AG20443 (cell line): ENCODE measurements at regions not wholly inside any gene's neighbourhood (a gene's known extent, or its start where the extent isn't known, plus 50 kb on each side); places are given as distances from the start of the nearest gene placed in this dataset.
A peak's percentile ranks its signal among the peaks of the same experiment; 100 is the strongest.
"Not testable (repeated sequence)": the region's sequence is repeated elsewhere in the genome, so short reads cannot be mapped to it uniquely, and the experiment has no call there.

Source experiments
- DNase-seq: peaks from one replicate; pipeline ENCODE4 v3.0.0; 2012; ENCODE audit warnings: low spot score, mixed read lengths

- DNase-seq, result not testable (repeated sequence)
Measured at GRCh38 chr5:121485999-121486398, 365.7 kb upstream of the FTMT start.

DNA sequence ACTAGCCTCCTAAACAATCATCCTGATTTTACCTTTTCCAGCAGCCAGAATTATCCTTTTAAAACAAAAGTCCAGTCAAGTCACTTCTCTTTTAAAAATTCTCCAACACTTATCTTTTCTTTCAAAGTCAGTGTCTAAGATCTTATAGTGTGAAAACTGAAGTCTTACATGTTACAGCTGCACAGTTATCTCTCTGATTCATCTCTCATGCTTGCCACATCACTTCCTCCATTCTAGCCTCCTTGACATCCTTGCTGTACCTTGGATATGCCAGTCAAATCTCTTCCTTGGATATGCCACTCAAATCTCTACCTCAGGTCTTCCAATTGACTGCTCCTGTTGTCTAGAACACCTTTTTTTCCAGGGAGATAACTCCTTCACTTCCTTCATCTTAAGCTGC lies 361.7 kb upstream of the FTMT start:
- DNase-seq, result no peak

DNA sequence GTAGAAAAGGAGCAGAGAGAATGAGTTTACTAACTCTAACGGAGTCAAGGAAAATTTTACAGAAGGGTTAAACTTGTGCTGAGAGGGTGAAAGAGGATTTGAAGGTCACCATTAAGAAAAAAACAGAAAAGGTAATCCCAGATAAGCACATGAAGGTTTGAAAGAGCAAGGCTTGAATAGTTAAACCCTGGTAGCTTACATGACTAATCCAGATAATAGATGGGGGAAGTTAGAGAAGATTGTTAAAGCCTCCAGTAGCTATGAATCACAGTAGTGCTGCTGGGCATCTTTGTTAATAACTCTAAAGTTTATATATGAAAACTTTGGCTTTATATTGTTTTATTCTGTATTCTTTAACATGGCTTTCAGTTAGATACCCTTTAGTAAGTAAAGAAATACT lies 354.5 kb upstream of the FTMT start:
- no peak for DNase-seq

GRCh38 chr5:121500310-121500709 lies 351.4 kb upstream of the FTMT start:
- no peak for DNase-seq

DNA sequence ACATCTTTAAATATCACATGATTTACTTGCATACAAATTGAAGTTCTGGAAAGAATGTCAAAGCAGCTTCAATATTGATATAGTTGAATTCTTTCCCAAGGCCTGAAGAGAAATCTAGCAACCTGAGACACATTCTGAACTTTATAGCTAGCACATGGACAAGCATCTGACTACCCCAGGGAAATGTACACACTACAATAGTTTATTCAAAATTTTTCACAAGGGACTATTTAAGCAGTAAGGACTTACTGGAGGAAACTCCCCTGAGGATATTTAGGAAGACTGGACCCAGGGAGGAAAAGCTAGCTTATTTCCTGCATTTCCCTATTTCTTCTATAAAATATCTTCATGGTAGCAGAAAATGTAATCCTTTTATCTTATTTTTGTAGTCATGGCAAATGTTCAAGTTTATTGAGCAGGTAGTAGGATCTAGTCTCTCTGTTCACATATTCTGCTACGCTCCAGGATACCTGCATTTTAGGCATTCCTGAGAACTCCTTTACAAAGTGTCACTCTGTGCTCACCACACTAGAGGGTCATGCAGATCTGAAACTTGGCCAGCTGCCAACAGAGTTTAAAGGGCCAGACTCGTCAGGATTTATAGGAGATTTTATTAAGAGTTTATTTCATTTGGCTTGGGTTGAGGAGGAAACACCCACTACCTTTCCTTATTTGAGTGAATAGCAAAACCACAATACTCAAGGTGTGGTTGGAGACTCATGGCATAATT lies 348.4 kb upstream of the FTMT start:
- no peak for DNase-seq

- DNase-seq, result no peak
Measured at GRCh38 chr5:121516997-121517396, 334.7 kb upstream of the FTMT start.

- no peak for DNase-seq
Measured at GRCh38 chr5:121525706-121526105, 326.0 kb upstream of the FTMT start.

- no peak for DNase-seq
Measured at GRCh38 chr5:121526908-121527307, 324.8 kb upstream of the FTMT start.

GRCh38 chr5:121533814-121534213 lies 317.9 kb upstream of the FTMT start:
- no peak for DNase-seq

DNA sequence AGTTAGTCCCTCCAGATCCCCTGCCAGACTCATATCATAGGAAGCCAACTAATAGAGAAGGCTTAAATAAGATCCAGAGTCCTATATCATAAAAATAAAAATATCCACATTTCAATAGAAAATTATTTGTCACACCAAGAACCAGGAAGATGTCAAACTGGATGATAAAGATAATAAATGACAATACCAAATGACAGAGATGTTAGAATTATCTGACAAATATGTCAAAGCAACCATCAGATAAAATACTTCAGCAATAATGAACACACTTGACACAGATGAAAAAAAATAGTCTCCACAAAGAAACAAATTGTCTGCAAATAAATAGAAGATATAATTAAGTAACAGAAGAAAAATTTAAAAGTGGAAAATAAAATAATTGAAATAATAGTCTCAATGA lies 300.7 kb upstream of the FTMT start:
- no peak for DNase-seq

- DNase-seq, result no peak
Measured at GRCh38 chr5:121559832-121560231, 291.9 kb upstream of the FTMT start.

DNA sequence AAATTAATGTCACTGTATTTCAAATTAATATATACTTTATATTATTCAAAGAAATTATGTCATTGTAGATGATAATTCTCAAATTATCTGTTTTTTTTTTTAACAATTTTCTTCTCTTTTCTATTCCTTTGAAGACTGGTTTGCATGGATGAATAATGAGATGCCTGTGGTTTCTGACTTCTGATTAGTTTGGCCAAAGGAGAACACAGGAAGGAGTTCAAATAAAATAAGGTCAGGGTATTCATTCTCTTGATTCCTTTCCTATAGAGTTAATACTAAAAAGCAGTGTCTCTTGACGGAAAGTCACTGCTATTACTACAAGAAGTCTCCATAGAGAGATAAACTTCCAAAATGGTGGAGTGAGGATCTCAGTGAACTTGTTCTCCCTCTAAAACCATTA lies 279.6 kb upstream of the FTMT start:
- no peak for DNase-seq

DNA sequence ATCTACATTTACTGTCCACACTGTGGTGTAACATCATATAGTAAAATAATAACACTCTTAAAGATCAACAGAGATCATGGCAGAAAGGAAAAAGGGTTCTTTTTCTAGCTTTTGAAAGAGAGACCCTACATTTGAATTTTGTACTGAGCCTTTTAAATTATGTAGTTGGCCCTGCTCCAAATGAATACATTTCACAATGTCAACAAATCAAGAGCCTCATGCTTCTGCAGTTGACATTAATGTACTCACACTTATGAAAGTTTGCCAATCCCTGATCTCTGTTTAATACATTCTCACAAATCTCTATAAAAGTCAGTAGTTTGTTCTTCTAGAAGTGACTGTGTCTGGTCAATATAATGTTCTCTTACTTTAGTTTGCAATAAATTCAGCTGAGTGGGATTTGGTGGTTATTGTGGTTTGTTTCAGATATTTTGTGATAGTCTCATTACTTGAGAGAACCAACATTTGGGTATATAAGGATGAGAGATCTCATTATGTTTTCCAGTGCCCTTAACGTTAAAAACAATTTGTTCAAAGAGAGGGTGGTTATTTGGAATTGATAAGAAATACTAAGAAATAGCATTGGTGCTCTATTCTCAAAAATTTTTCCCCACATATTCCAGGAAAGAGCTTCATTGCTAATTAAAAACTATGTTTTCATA lies 277.8 kb upstream of the FTMT start:
- DNase-seq, result no peak

- no peak for DNase-seq
Measured at GRCh38 chr5:121581588-121581987, 270.1 kb upstream of the FTMT start.

DNA sequence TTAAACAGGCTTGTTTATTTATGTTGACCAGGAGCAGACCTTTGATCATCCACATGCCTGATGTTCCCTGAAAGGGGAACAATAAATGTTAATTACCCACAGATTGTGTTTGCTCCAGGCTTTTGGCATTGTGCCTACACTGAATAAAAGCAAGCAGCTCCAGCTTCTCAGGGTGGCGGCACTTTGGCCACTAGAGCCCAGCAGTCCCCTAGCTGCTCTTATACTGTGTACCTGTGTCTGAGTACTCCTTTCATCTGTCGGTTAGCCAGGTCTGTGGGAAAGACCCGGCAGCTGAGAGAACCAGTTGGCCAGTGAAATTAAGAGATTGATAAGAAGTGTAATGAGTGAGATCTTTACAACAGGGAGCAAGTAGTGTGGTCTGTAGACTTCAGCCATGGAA lies 254.8 kb upstream of the FTMT start:
- no peak for DNase-seq

DNA sequence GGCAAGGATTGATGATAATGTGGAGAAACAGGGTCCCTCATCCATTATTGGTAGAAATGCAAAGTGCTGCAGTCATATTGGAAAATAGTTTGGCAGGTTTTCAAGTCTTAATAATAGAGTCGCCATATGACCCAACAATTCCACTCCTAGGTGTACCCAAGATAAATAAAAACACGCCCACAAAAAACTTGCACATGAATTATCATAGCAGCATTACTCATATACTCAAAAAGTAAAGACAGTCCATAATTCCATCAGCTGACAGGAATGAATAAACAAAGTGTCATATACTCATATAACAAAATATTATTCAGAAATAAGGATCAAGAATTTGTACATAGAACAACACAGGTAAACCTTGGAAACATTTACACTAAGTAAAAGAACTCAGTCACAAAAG lies 242.9 kb upstream of the FTMT start:
- DNase-seq, result no peak

DNA sequence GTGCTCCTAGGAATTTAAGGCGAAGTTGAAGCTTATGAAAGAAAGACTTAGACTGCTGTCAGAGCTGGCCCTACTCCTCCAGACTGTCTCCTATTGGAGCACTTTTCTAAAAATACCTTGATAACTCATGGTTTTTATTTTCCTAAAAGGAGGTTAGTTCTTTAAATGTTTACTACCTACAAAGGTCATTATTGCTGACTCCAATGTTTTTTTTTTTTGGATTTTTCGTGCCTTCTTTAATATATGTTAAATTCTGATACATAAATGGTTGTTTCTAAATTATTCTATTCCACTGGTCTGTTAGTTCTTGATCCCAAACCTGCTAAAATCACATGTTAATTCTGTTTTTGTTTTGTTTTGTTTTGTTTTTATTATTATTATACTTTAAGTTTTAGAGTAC lies 227.6 kb upstream of the FTMT start:
- no peak for DNase-seq

DNA sequence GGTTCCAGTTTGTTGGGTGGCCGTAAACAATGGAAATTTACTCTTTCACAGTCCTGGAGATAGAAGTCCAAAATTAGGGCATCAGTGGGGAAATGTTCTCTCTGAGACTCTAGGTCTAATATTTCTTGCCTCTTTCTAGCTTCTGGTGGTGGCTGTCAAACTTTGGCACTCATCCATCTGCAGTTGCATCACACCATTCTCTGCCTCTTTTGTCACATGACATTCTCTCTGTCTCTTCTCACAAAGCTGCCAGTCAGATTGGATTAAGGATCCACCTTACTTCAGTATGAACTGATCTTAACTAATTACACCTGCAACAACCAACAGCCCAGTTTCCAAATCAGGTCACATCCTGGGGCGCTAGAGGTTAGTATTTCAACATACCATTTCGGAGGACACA lies 222.9 kb upstream of the FTMT start:
- DNase-seq, result no peak

DNA sequence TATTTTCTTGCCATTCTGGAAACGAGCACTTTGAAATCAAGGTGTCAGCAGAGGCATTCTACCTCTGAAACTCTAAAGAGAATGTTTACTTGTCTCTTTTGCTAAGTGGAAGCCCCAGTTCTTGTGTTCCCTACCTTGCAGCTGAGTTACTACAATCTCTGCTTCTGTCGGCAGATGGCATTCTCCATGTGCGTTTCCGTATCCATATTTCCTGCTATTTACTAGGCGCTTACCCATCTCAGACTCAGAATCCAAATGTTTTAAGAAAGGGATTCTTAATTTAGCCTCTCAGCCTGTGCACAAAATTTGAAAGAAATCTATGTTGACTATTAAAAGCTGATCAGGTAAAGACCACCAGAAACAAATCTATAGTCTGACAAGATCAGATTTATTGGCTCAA lies 221.3 kb upstream of the FTMT start:
- peak; percentile 11 for DNase-seq

- DNase-seq, result no peak
Measured at GRCh38 chr5:121634946-121635345, 216.7 kb upstream of the FTMT start.

DNA sequence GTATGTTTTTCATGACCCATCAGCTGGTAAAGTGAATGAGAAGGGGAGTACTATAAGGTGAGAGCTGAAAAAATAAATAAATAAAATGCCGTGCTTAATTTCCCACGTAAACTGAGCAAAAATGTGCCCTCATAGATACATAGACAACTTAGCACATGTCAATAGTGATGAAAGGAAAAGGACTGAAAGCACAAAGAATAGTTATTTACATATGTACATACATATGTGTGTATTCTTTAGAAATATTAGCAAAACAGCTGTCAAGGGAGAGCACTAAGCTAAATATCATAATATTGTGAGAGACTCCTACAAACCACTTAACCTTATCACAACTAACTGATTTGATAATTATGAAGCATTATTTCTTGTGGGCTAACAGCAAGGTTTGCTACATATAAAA lies 213.6 kb upstream of the FTMT start:
- DNase-seq, result no peak

- DNase-seq, result no peak
Measured at GRCh38 chr5:121640298-121640697, 211.4 kb upstream of the FTMT start.

- DNase-seq, result no peak
Measured at GRCh38 chr5:121658221-121658620, 193.5 kb upstream of the FTMT start.

- DNase-seq, result no peak
Measured at GRCh38 chr5:121660142-121660541, 191.5 kb upstream of the FTMT start.
